ENCODE measurements at regions not wholly inside any gene's neighbourhood (a gene's known extent, or its start where the extent isn't known, plus 50 kb on each side); places are given as distances from the start of the nearest gene placed in this dataset.

DNA sequence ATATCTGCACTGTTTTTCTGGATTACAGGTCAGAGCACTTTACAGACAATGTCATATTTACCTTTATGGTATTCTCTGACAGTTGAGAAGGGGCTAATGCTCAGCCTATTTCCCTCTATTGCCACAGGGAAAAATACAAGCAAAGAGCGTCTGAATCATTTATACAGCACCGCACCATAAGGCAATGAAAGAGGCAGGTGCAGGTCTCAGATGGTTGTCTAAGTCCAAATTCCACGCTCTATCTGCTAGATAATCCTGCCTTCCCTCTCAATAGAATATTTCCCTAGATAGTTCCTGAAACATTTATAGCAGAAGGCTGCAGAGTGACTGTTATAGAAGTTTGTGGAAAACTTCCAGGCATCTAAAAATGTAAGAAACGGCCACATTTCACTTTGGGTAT is 446.1 kb upstream of the CDH6 start:
- no peak for DNase-seq (ENCODE audit: low spot score)

DNA sequence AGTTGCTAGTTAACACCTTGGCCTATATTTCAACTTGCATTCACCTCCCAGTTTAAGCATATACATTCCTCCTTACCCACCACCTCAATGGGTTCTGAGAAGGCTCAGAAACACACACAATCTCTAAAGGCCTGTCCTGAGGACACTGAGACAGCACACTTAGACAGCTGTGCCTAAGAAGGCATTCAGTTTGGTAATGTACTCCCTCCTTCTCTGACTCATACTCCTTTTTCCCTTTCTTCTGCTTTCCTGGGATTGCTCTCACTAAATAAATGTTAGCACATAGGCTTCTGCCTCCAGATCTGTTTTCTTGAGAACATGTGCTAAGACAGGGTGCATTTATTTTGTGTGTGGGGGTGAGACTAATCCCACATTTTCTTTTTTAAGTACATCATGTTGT is 456.8 kb upstream of the CDH6 start:
- DNase-seq (ENCODE audit: low spot score): no peak

DNA sequence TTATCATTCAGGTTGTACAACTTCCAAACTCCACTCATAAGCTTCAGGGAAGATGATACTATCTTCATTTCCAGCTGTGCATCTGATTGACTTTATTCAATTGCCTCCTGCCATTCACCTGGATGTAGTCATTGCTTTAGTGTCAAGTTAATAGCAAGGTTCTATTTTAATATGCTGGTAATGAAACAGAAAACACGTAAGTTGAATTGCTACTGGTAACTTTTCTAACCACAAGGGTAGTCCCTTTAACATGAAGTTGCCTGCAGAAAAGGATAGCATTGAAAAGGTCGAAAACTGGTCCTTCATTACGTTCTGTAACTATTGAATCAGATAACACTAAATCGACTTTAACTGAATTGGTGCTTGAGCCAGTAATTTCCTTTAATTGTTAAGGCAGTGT is 459.4 kb upstream of the CDH6 start:
- no peak for DNase-seq (ENCODE audit: low spot score)

DNA sequence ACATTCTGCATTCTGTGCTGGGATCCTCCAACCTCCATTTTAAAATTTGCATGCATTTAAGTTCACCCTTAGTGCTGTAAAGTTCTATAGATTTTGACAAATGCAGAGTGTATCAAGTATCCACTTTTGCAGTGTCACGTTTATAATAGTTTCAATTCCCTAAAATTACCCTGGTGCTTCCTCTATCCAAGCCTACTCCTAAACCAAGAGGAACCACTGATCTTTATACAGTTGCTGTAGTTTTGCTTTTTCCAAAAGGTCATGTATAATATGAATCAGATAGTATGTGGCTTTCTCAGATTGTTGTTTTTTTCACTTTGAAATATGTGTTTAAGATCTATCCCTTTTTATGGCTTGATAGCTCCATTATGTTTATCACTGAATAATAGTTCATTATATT is 468.4 kb upstream of the CDH6 start:
- no peak for DNase-seq (ENCODE audit: low spot score)

- DNase-seq (ENCODE audit: low spot score): no peak
Observed at GRCh38 chr5:30698217-30698616, 495.3 kb upstream of the CDH6 start.

GRCh38 chr5:30693326-30693725 is 500.2 kb upstream of the CDH6 start:
- DNase-seq (ENCODE audit: low spot score): no peak

DNA sequence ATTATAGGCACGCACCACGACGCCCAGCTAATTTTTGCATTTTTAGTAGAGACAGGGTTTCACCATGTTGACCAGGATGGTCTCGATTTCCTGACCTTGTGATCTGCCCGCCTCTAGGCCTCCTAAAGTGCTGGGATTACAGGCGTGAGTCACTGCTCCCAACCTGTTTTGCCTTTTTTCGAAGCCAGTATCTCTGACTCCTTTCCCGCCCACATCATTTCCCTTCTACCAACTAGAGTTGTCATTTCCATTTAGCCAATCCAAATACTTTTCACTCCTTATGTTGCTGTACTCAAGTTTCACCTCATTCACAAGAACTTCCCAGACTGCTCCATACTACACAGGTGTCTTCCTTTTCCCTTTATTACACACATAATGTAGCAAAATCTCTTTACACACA is 502.6 kb upstream of the CDH6 start:
- DNase-seq (ENCODE audit: low spot score): no peak

GRCh38 chr5:30687461-30687860 is 506.0 kb upstream of the CDH6 start:
- no peak for DNase-seq (ENCODE audit: low spot score)

- no peak for DNase-seq (ENCODE audit: low spot score)
Observed at GRCh38 chr5:30686530-30686929, 507.0 kb upstream of the CDH6 start.

- DNase-seq (ENCODE audit: low spot score): no peak
Observed at GRCh38 chr5:30676223-30676840, 517.2 kb upstream of the CDH6 start.

- no peak for DNase-seq (ENCODE audit: low spot score)
Observed at GRCh38 chr5:30667293-30667692, 526.2 kb upstream of the CDH6 start.

DNA sequence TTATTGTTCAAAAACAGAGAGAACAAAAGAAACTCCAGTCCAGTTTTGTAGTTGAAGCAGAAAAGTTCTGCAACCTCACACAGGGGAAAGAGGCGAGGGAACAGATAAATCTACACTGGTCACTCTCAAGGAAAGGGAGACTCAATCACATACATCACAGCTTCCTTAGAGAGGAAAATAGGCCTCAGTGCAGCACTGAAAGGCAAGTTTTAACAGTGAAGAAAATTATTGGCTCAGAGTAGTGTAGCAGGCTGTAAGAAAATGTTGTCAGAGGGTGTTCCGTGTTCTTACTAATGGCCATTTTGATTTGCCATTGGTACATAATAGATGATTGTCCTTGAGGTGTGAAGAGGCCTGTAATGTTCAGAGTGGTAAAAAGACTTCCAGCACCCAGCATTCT is 530.0 kb upstream of the CDH6 start:
- DNase-seq (ENCODE audit: low spot score): no peak

GRCh38 chr5:30662373-30662772 is 531.1 kb upstream of the CDH6 start:
- DNase-seq (ENCODE audit: low spot score): no peak

- DNase-seq (ENCODE audit: low spot score): no peak
Observed at GRCh38 chr5:30661730-30662129, 531.8 kb upstream of the CDH6 start.

DNA sequence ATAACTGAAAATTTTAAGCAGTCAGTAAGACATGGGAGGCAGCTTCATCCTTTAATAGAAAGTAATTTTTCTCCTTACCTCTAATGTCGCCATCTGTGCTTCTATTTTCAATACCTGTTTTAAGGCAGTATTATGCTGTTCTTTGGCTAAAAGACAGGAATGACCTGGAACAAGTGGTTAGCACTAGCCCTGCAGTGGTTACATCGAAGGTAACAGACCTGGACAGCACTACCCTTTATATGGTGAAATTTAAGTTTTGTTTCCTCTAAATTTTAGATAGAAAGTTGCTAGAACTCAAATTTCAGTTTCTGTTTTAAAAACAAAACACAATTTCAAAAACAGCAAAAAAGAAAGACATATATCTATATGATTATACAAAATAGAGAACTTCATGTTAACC is 534.1 kb upstream of the CDH6 start:
- DNase-seq (ENCODE audit: low spot score): no peak

- no peak for DNase-seq (ENCODE audit: low spot score)
Observed at GRCh38 chr5:30650311-30650710, 543.2 kb upstream of the CDH6 start.

DNA sequence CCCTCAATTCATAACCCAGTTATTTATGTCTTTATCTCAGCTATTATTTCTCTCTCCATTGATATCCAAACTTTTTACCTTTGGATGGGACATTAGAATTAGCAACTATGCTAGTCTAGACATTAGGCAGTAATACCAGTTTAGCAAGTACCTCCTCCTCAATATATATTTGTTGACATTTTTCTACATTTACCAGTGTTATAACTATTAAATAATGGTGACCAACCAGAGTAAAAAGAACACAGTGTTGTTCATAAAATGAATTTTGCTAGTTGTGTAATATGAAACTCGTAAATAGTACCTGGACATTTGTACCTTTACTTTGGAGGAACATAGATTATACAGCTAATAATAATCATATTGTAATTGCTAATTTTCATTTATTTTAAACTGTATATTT is 554.6 kb upstream of the CDH6 start:
- DNase-seq (ENCODE audit: low spot score): no peak

DNA sequence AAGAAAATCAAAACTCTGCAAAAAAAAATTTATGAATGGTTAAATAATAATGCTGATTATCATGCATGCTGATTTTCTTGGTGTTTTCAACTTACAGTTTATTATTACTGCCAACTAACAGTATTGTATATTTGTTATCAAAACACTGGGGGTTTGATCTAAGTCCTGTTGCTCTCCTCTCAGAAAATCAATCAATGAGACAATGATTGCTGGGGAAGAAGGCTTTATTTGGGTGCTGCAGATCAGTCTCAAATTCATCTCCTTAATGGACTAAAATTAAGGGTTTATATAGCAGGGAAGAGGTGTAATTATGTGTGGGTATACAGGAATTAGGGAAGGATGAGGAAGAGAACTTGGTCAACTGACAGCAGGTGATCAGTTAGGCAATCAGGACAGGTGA is 565.5 kb upstream of the CDH6 start:
- DNase-seq (ENCODE audit: low spot score): no peak

- no peak for DNase-seq (ENCODE audit: low spot score)
Observed at GRCh38 chr5:30626557-30626956, 566.9 kb upstream of the CDH6 start.

DNA sequence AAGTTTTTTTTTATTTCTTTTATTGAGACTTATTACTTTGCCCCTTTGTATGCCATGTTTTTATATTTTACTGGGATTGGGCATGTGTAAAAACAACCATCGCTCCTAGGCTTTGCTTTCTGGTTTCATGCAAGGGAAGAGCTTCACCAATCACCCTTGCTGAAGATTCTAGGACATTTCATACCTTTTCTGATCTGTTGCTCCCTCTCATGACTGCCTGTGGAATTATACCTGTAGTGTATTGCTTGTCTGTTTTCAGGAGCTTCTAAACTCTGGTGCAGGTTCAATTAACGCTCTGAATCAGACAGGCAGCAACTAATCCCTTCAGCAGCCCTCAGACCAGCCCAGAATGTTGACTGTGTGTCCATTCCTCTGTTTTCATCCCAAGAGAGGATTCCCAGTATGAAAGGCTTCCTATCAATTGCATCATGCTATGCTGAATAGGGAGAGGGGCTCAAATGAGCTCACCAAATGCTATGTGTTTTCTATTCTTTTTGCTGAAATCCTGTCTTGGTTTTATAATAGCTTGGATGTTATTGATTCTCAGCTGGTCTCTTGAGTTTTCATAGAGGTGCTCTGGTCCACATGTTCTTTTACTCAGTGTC is 572.9 kb upstream of the CDH6 start:
- no peak for DNase-seq (ENCODE audit: low spot score)

- no peak for DNase-seq (ENCODE audit: low spot score)
Observed at GRCh38 chr5:30608501-30608900, 585.0 kb upstream of the CDH6 start.

DNA sequence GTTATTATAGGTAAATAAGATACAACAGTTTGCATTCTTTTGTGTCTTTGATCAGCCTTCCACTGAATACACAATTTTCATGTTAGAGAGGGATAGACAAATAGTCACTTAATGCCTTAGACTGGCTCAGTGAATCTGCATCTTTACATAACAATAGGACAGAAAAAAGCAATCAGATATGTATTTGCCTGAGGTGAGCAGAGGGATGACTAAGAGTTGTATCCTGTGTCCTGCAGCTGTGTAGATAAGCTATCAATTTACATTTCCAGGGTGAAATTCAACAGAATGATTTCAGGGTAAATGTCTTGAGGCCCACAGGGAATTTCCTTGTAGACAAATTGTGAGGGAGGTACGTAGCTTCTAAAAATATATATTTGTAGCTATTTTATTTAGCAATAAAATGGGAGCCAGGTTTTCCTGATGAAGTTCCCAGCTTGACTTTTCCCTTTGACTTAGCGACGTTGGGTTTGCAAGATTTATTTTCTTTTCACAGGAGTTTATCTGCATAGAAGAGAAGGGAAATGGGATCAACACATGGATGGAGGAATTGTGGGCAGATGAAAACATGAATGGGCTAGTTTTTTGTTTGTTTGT is 586.1 kb upstream of the CDH6 start:
- DNase-seq (ENCODE audit: low spot score): no peak

DNA sequence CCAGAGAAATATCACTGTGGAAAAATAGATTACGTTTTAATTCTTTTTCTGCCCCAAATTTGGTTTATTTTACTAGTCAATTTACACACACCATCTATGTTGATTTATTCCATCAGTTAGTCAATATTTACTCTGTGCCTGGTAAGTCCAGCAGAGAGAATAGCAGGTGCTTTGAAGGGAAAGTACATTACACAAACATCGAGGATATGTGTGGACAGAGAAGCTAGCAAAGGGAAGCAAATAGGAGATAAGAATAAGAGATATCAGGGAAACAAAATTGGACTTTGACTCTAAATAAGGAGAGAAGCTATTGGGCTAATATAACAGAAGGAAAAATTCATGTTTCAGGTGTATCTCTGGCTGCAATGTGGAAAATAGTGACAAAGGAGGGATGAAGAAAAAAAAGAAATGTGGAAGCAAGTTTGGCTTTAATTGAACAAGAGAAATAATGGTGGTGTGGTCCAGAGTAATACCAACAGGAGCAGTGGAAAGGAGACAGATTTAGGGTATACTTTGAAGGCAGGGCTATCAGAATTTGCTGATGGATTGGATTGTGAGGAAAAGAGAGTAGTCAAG is 587.7 kb upstream of the CDH6 start:
- DNase-seq (ENCODE audit: low spot score): no peak

All from SK-N-DZ (cell line).